Body of pancreas (tissue), 4 donors: ENCODE measurements at regions not wholly inside any gene's neighbourhood (a gene's known extent, or its start where the extent isn't known, plus 50 kb on each side); places are given as distances from the start of the nearest gene placed in this dataset.
"Not testable (repeated sequence)": the region's sequence is repeated elsewhere in the genome, so short reads cannot be mapped to it uniquely, and the experiment has no call there.

Experiments used
- ATAC-seq: fragments of 150-250 bp; one replicate; pipeline ENCODE4 v1.9.1; 2016
- DNase-seq, 4 donors: peaks; one replicate each; pipeline ENCODE4 v3.0.0-alpha.2; 2019
- H3K27ac ChIP-seq, 4 donors: fragments of 200-600 bp; sonication (generic); 1 replicate in 3 of 4; 2 replicates in 1 of 4; pipeline versions ENCODE4 v1.5.1 to v1.6.1; 2016 to 2019; ENCODE audit warnings: mild to moderate bottlenecking in 1 of 4, mixed read lengths in 1 of 4, moderate library complexity in 1 of 4
- H3K27me3 ChIP-seq, 2 donors: fragments of 200-600 bp; sonication (generic); one replicate each; pipeline ENCODE4 v1.6.0; 2016; ENCODE audit warnings: mild to moderate bottlenecking in 1 of 2
- H3K36me3 ChIP-seq, 2 donors: fragments of 200-600 bp; sonication (generic); replicated peaks in 1 of 2; 2 replicates each; pipeline ENCODE4 v1.5.1; 2016; ENCODE audit warnings: low read depth in 2 of 2; ENCODE audit not compliant: insufficient read depth in 1 of 2
- H3K4me1 ChIP-seq: fragments of 200-600 bp; sonication (generic); one replicate; pipeline ENCODE4 v1.6.0; 2016
- H3K4me3 ChIP-seq, 2 donors: fragments of 200-600 bp; sonication (generic); 1 replicate in 1 of 2; 2 replicates in 1 of 2; pipeline ENCODE4 v1.5.1; 2016 to 2019
- H3K9me3 ChIP-seq, 3 donors: fragments of 200-600 bp; sonication (generic); 1 replicate in 2 of 3; 2 replicates in 1 of 3; pipeline ENCODE4 v1.5.1; 2016
- CTCF ChIP-seq, 7 experiments: fragments of 450-650 bp in 4 of 7; fragments of 200-600 bp in 3 of 7; sonication (generic) in 3 of 7; IDR thresholded peaks; one replicate each; pipeline ENCODE4 v1.5.1; 2016 to 2019; ENCODE audit warnings: antibody characterized with exemption in 7 of 7
- POLR2A ChIP-seq, 3 donors: fragments of 450-650 bp; IDR thresholded peaks; one replicate each; pipeline ENCODE4 v1.6.1; 2016; ENCODE audit warnings: antibody characterized with exemption in 3 of 3, mild to moderate bottlenecking in 2 of 3
- WGBS, 2 donors: methylation state at CpG; one replicate each; pipeline ENCODE4 v1.1.5; 2017; 5-methylcytosine and 5-hydroxymethylcytosine counted together
- intact Hi-C: fragments of 100-400 bp; cut with DNase I; formaldehyde crosslinking; loops from one replicate; pipeline ENCODE4 v1.15.1; 2023

GRCh38 chr7:102721-103120 is 89.7 kb upstream of the FAM20C start:
- WGBS, 2 donors: 53 to 70% methylated on average over 7 to 13 of the region's 14 CpGs
- no peak for TF ChIP-seq CTCF (IDR thresholded peaks at IDR 0.05)
- no peak overlapping the region for H3K4me3 ChIP-seq
- no peaks in the 10 kb centered on the region for H3K9me3 ChIP-seq
- no peaks in the 10 kb centered on the region for H3K27me3 ChIP-seq
- no peak for DNase-seq
- no peaks in the 10 kb centered on the region for H3K36me3 ChIP-seq
- ATAC-seq: no peak
- intact Hi-C loops: no loop called here
- H3K4me1 ChIP-seq: no peaks in the 10 kb centered on the region
- no peak overlapping the region for H3K27ac ChIP-seq

GRCh38 chr7:103981-104380 is 88.4 kb upstream of the FAM20C start:
- ATAC-seq, H3K4me1 ChIP-seq, DNase-seq, H3K4me3 ChIP-seq, H3K36me3 ChIP-seq, H3K9me3 ChIP-seq, H3K27ac ChIP-seq, H3K27me3 ChIP-seq, intact Hi-C loops: not testable (repeated sequence)
- WGBS, 2 donors: 89 to 97% methylated on average over 3 to 5 of the region's 10 CpGs

- H3K27ac ChIP-seq: no peak overlapping the region
These were observed 87.4 kb upstream of the FAM20C start for GRCh38 chr7:105002-105401.

GRCh38 chr7:106356-106755 is 86.0 kb upstream of the FAM20C start:
- Histone ChIP-seq H3K4me1 (no peaks in the 10 kb centered on the region), H3K27ac (no peak overlapping the region), H3K9me3 (no peaks in the 10 kb centered on the region), H3K36me3 (no peaks in the 10 kb centered on the region), H3K27me3 (no peaks in the 10 kb centered on the region), H3K4me3 (no peak overlapping the region)
- ATAC-seq (no peak), DNase-seq (no peak)
- intact Hi-C loops: no loop called here
- TF ChIP-seq CTCF (IDR thresholded peaks at IDR 0.05): no peak
- 74 to 78% methylated on average over 5 of the region's 5 CpGs for WGBS, 2 donors

More at GRCh38 chr7:105002-105401, 87.4 kb upstream of the FAM20C start:
- Histone ChIP-seq H3K4me1 (no peaks in the 10 kb centered on the region), H3K36me3 (no peaks in the 10 kb centered on the region), H3K4me3 (no peak overlapping the region), H3K9me3 (no peaks in the 10 kb centered on the region), H3K27me3 (no peaks in the 10 kb centered on the region)
- no peak for ATAC-seq
- 83 to 88% methylated on average over 8 of the region's 8 CpGs for WGBS, 2 donors
- DNase-seq: no peak
- no peak for TF ChIP-seq CTCF (IDR thresholded peaks at IDR 0.05)
- intact Hi-C loops: no loop called here

GRCh38 chr7:107233-107632 is 85.1 kb upstream of the FAM20C start:
- TF ChIP-seq POLR2A (IDR thresholded peaks at IDR 0.05): no peak
- TF ChIP-seq CTCF (IDR thresholded peaks at IDR 0.05): no peak
- no peak for DNase-seq
- no peaks in the 10 kb centered on the region for H3K4me1 ChIP-seq
- no peaks in the 10 kb centered on the region for H3K36me3 ChIP-seq
- no peaks in the 10 kb centered on the region for H3K27me3 ChIP-seq
- no peak overlapping the region for H3K4me3 ChIP-seq
- WGBS, 2 donors: 64 to 82% methylated on average over 4 of the region's 4 CpGs
- intact Hi-C loops: no loop called here
- H3K9me3 ChIP-seq: no peaks in the 10 kb centered on the region
- no peak overlapping the region for H3K27ac ChIP-seq
- ATAC-seq: no peak
